Non-pigmented ciliary epithelial cell (primary cell): ENCODE measurements at regions not wholly inside any gene's neighbourhood (a gene's known extent, or its start where the extent isn't known, plus 50 kb on each side); places are given as distances from the start of the nearest gene placed in this dataset.

Source experiments
- DNase-seq: peaks from one replicate; pipeline ENCODE4 v3.0.0-alpha.2; 2010; ENCODE audit warnings: low read depth

DNA sequence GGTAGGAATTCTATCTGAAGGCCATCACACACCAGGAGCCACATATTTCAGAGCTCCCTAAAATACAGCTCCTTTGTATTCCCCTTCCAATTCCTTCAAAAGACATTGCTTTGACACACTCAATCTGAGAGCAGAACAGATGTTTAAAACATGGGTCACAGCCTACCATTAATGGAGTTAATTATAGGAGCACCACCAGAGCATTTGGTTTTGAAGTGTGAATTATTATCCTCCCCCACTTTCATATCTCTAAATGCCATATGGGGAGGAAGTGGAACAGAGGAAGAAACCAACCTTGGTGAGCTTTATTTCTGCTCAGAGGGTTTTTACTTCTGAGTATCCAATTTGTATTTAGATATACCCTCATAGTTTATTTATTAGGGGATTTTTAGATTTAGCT lies 50.7 kb upstream of the TNFRSF21 start:
- DNase-seq = no peak

DNA sequence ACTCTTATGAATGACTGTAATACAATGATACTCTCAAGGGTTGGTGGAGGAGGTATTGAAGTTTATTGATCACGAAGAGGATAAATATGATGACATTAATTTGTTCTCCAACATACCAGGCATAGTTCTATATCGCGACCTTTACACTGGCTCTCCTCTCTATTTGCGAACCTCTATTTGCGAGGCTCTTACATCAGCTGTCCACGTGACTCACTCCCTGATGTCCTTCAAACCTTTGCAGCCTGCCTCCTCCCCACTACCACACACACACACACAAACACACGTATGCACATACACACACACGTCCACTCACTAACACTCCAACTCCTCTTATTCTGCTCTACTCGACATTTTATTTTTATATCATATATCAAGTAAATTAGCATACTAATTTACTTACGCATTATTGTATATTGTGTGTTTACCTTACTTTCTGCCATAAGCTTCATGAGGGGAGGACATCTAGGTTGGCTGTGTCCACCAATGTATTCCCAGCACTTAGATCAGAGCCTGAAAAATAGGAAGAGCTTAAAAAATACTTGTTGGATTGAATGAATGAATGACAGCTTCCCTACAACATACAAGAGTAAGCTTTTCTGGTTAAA lies 53.3 kb upstream of the TNFRSF21 start:
- DNase-seq = no peak

DNA sequence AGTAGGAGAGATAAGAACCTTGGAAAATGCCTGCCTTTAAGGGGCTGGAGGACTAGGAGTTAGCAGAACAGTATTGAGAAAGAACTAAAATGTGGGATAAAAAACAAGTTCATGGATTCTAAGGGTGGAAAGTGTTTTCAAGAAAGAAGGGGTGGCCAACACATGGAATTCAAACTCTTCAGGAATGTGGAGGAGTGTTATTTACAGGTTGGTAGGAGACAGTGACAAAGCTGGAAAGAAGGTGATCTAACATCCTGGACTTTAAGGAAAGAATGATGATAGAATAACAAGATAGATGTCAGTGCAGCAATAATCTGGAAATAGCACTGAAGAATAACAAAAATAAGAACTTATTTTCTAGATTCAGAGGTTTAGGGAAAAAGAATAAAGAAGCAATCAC lies 54.0 kb upstream of the TNFRSF21 start:
- DNase-seq = no peak

DNA sequence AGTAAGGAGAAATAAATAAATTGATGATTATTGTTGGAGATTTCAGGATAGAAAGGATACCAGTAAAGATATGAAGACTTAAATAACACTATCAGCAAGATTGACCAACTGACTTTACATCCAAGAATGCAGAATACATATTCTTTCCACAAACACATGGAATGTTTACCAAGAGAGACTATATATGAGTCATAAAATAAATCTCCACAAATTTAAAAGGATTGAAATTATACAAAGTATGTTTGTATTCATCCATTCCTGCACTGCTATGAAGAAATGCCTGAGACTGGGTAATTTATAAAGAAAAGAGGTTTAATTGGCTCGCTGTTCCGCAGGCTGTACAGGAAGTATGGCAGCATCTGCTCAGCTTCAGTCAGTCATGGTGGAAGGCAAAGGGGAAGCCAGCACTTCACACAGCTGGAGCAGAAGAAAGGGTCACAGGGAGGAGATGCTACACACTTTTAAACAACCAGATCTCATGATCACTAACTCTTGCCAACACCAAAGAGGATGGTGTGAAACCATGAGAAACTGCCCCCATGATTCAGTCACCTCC lies 56.7 kb upstream of the TNFRSF21 start:
- no peak for DNase-seq

DNA sequence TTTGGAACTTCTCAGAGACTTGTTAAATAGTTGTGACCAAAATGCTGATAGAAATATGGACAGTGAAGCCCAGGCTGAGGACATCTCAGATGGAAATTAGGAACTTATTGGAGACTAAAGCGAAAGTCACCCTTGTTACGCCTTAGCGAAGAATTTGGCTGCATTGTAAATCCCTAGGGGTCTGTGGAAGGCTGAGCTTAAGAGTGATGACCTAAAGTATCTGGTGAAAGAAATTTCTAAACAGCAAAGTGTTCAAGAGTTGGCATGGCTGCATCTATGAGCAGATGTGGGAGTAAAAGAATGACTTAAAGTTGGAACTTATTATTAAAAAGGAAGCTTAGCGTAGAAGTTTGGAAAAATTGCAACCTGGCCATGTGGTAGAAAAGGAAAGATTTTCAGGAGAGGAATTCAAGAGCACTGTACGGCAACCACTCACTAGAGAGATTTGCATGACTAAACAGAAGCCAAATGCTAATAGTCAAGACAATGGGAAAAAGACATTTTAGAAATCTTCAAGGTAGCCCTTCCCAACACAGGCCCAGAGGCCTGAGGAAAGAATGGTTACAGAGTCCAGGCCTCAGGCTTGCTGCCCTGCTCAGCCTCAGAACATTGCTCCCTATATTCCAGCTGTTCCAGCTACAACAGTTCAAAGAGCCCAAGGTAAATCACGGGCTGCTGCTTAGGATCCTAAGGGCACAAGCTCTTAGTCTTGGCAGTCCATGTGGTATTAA lies 61.6 kb upstream of the TNFRSF21 start:
- DNase-seq = no peak

DNA sequence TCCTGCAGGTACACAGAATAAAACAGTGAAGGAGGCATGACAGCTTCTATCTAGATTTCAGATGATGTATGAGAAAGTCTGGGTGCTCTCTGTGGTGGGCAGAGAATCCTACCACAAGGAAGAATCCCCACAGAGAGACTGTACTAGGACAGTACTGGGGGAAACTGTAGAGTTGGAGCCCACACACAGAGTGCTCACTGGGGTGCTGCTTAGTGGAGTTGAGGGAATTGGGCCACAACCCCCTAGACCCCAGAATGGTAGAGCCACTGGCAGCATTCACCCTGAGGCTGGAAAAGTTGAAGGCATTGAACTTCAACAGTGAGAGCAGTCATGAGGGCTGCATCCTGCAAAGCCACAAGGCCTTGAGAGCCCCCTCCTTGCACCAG lies 62.2 kb upstream of the TNFRSF21 start:
- no peak for DNase-seq

DNA sequence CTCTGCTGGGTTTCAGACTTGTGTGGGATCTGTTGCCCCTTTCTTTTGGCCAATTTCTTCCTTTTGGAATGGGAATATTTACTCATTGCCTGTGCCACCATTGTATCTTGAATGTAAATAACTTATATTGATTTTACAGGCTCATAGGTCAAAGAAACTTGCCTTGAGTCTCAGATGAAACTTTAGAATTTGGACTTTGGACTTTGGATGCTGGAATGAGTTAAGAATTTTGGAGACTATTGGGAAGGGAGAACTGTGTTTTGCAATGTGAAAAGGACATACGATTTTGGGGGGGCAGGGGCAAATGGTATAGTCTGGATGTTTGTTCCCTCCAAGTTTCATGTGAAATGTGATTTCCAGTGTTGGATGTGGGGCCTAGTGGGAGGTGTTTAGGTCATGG lies 62.6 kb upstream of the TNFRSF21 start:
- DNase-seq = no peak

DNA sequence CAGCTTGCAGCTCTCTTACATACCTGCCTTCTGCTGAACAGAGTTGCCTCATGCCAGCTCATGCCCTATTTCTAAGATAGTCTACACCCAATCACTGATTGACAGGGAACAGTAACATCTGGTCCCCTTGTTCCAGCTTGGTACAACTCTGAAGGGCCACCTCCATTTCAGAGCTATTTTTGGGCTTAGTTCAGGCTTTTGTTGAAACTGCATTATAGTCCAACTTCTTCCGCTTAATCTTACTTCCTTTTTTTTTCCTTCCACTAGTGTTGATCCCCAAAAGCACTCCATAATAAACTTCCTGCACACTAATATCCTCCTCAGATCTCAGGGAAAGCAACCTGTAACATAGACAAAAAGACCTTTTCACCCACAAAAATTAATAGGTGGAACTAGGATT lies 65.7 kb upstream of the TNFRSF21 start:
- DNase-seq = no peak

DNA sequence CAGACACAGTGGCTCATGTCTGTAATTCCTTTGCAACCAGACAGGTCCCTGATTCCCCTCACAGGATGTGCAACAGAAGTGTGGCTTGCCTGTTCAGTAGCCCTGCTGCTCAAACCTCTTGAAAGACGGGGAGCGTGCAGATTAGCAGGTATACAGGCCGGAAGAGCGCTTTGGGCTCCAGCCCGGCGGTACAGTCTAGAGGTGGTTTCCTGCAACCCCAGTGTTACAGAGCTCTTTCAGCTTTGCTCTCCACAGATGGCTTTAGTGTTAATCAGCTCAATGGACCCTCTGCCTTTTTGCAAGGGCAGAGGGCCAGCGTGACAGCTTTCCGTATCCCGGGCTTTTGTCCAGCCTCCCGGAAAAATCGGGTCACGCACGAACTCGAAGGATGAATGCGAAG lies 67.2 kb upstream of the TNFRSF21 start:
- no peak for DNase-seq

DNA sequence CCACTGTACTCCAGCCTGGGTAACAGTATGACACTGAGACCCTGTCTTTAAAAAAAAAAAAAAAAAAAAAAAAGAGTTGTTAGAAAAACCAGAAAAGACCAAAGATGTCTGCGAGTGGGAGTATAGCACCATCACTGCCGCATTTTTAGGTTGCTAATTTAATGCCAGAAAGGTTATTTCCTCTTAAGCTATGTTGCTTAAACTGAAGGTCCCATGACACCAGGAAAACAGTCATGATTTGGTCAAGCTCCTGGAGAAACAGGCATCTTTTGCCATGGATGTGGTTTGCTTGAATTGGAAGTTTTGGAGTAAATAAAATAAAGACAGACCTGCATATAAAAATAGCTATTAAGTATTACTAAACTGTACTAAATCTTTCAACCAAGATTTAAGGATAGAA lies 68.3 kb upstream of the TNFRSF21 start:
- DNase-seq = no peak

DNA sequence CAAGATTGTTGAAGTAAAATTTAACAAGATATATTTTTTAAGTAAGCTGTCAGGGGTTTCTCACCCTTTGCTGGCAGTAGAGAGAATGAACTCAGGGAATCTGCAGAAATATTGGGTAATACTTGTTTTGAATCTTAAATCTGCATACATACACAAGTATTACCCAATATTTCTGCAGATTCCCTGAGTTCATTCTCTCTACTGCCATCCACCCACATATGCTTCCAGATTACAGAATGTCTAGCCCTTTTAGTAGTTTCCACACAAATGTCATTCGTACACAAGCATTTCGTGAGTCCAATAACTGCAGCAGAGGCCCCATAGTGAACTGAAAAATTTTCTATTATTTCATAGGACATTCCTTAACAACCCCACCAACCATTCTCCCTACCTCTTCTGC lies 69.6 kb upstream of the TNFRSF21 start:
- DNase-seq = no peak

DNA sequence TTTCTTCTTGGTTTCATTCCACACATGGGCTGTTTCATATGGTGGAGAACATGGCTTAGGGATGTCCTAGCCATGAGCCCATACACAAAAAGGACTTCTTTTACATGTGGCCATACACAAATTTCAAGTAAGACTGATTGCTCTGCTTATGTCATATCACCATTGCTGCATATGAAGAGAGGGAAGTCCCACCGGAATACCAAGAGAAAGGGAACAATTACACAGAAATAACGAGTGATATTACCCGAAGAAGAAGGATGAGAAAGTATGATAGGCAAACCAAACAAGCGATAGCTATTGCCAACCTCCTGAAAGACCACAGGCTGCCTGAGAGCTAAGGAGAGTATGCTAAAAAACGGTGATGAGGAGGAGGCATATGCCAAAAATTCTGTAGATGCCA lies 70.5 kb upstream of the TNFRSF21 start:
- DNase-seq = no peak

DNA sequence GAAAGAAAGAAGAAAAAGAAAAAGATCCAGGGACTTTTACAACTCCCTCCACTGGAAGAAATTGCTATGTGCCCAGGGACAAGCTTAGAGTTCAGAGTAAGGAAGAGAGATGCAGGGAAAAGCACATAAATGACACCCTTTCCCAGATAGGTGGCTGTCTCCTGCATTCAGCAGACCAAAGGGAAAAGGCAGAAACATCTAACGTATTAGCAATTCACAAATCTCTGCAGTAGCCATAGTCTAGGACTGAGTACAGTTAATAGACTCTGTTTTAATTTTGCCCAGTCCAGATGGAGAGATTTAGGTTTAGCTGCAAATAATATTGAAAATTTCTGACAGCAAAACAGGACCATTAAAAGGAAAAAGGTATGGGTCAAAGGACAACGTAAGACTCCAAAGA lies 71.3 kb upstream of the TNFRSF21 start:
- no peak for DNase-seq

DNA sequence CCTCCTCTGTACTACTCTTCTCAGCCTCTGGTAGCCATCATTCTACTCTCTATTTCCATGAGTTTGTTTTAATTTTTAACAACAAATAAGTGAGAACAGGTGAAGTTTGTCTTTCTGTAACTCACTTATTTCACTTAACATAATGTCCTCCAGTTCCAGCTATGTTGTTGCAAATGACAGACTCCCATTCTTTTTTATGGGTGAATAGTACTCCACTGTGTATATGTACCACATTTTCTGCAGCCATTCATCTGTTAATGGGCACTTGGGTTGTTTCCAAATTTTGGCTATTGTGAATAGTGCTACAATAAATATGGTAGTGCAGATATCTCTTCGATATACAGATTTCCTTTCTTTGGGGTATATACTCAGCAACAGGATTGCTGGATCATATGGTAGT lies 73.7 kb upstream of the TNFRSF21 start:
- no peak for DNase-seq

DNA sequence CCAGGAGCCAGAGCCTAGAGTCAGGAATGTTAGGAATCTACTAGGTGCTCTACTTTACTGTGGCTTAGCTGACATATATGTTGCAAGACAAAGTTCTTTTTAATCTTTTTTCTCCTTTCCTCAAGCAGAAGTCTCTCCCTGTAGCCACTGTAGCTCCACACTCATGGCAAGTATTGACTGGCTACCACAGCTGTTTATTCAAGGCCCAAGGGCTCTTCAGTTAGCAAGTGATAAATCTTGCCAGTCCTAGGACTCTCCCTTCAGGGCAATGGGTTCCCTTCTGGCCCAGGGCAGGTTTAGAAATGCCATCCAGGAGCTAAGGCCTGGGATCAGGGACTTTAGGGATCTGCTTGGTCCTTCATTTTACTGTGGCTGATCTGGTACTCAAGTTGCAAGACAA lies 82.0 kb upstream of the TNFRSF21 start:
- no peak for DNase-seq

DNA sequence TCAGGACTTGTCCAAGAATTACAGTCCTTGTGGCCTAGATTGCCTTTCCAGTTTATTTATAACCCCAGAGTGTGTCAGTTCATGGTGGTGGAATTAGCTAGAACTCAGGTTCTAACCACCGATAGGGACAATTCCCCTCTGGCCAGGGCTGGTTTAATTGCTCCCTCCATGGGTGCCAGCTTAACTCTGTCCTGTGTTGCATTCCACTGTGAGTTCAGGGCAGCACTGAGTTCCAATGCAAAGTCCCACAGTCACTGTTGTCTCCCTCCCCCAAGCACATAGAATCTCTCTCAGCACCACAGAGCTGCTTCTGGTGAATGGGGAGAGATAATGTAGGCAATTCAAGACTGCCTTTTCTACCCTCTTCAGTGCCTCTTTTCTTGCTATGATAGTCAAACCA lies 82.5 kb upstream of the TNFRSF21 start:
- no peak for DNase-seq

DNA sequence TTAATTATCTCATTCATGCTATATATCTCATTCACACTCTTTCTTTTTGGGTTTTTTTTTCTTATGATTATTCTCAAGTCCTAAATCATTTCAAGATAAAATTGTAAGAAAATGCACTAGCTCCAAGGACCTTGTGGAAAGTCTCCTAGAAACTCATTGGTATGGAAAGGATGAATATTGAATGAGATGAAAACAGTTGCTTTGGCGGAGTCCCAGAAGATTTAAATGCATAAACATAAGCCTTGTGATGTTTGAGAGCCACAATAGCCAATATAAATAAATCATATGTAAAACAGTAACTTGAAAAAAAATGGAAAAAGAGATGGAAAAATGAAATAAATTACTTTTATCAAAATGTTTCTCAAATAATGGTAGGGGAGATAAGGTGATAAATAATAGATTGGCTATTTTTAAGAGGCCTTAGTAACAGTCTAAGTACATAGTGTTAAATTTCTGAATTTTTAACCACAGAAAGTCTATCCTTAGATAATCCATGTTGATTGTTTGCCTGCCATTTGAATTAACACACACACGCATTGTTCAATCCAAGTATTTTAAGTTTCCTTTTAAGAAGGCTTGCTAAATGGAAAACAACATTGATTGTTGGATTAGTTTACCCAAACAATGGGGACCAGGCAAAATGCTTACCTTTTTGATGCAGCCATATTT lies 81.1 kb upstream of the CD2AP start:
- DNase-seq = no peak

DNA sequence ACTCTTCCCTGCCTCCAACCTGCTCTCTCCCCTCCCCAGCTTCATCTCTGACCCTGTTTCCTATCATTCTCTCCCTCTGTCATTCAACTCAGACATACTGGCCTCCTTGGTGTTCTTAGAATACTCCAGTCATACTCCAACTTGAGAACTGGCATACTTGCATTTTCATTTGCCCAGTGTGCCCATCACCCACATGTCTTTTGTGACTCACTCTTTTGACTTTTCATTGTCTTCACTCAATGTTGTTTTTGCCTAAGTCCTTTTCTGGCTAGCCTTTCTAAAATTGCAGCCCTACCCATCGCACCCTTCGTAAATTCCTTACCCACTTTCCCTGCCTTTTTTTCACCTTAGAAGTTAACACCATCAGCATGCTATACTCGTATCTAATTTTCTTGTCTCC lies 77.0 kb upstream of the CD2AP start:
- no peak for DNase-seq

DNA sequence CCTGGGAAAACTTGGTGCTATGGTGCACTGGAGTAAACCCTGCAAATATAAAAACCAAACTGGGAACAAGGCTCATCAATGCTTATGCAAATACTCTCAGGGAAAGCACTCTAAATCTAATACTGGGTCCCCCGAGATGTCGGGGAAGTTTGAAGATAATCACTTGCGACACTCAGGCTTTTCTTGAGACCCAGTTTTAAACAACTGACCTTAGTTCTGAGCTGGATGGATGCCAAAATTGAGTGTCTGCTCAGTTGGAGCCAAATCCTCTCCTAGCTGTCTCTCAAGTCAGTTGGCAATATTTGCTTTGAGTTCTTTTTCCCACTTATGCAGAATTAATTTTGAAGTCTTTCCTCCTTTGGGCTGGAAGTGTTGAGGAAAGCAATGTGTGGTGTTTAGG lies 75.5 kb upstream of the CD2AP start:
- DNase-seq = no peak

DNA sequence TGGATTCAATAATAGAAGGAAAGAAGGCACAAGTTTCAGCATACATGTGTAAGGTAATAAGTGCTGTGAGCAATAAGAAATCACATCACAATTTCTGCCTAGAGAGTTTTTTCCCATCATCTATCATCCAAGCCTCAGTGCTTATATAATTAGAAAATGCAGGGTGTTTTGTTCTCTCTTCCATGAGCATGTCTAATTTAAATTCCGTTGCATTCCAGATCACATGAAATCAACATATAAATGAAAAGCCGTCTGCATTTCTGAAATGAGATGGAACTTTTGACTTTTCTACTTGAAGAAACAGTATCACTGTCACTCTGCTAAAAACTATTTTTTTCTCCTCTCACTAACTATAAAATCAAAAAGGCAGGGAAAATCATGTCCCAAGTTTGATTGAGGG lies 74.5 kb upstream of the CD2AP start:
- no peak for DNase-seq

DNA sequence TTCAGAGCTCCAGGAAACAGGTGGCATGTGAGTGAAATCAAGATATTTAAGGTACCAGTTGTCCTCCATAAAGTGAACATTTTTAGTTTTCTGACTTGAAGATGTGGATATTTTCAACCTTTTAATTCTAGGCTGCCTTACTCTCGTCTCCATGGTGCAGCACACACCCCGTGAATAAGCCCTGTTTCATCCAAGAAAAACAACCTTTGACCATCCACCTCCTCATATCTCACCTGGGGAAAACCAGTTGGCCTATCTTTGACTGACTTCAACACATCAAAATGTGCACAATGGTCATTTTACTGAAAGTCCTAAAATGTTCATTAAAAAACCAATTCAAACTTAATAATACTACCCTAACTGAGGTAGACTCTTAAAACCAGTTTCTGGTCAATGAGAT lies 73.8 kb upstream of the CD2AP start:
- no peak for DNase-seq

DNA sequence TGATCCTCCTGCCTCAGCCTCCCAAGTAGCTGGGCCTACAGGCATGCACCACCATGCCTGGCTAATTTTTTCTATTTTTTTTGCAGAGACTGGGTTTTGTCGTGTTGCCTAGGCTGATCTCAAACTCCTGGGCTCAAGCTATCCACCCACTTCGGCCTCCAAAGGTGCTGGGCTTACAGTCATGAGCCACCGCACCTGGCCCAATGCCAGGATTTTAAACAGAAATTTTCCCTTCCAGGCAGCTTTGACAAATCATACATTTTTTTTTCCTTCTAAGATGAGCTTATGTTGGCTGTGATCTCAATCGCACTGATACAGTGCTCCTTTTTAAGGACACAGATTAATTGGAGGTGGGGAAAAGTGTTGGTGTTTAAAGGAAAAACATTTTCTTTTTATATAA lies 73.2 kb upstream of the CD2AP start:
- no peak for DNase-seq

DNA sequence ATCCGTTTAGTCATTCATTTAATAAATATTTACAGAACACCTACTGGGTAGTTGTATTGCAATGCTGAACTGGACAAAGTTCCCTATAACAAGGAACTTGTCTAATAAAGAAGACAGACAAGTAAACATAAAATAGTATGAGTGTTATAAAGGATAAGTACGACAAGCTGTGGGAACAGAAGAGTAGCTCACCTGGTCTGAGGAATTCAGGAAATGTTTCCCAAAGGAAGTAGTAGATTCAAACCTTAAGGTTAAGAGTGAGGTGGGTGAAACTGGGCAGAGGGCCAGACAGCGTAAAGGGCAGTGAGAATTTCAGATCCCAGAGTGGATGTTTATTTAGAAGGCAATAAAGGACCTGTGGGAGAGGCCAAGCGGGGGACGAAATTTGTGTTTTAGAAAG lies 72.3 kb upstream of the CD2AP start:
- DNase-seq = no peak
